ENCODE measurements at regions not wholly inside any gene's neighbourhood (a gene's known extent, or its start where the extent isn't known, plus 50 kb on each side); places are given as distances from the start of the nearest gene placed in this dataset.
"Not testable (repeated sequence)": the region's sequence is repeated elsewhere in the genome, so short reads cannot be mapped to it uniquely, and the experiment has no call there.

DNA sequence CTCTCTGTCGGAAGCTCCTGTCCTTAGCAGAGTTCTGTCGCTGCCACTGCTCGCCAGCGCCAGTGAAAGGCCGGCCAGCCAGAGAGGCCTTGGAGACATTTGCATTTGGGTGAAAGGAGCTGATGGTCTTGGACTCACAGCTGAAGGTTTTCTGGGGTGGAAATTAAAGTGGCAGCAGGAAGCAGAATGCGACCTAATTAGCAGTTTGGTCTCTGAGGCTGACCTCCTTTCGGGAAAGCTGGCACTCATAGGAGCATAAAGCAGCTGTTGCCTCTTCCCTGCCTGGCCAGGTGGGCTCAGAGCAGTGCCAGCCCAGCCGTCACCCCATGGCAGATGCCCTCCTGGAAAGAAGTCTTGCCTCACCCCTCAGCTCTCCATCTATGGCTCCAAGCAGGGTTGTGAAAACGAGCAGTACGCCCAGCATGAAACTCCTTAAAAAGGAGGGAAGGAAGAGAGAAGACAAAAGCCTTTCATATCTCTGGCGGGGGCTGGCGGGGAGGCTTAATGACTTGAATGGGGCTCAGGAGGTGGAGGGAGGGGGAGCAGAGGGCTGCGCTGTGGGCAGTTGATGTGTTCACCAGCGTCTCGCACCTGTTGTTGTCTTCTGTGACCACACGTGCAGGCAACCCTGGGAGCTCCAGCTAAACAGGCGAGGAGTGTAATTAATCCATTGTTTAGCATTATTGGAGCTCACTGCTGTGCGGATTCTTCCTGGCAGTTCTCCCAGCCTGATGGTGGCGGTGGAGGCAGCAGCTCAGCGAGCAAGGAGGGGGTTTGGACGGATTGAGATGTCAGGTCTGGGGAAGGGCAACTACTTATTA lies 264.0 kb downstream of the MID1IP1 start:
- H3K27ac Mint-ChIP-seq = no peak overlapping the region
- peaks cover 0 to 2% (median 0%) of the 10 kb centered on the region in 6 donors for H3K9me3 Mint-ChIP-seq
- no peaks in the 10 kb centered on the region for H3K4me1 Mint-ChIP-seq
- peaks cover 0 to 2% (median 0%) of the 10 kb centered on the region in 3 donors for H3K27me3 Mint-ChIP-seq (ENCODE audit: low read depth in 3 of 3)
- DNase-seq = no peak
- no peaks in the 10 kb centered on the region for H3K36me3 Mint-ChIP-seq
- no peak overlapping the region for H3K4me3 Mint-ChIP-seq

DNA sequence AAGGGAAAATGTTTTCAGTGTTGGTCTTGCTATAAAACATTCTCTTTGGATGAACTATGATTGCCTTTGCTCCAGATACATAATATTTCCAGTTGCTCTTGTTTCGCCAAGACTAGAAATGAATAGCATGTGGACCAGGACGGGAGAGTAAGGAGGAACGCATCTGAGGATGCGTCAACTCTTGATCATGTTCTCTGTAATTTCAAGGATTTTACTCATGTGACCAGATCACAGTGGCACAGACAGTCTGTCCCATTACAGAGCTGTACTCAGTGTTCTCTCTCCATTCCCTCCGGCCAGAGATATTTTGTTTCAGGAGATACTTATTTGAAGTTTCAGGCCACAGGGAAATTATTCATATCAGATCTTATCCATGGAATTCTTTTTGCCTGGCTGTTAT lies 266.6 kb downstream of the MID1IP1 start:
- Mint-ChIP-seq H3K27me3 (ENCODE audit: low read depth in 3 of 3) (peaks cover 0 to 5% (median 0%) of the 10 kb centered on the region in 3 donors), H3K4me1 (no peaks in the 10 kb centered on the region), H3K27ac (no peak overlapping the region), H3K4me3 (no peak overlapping the region), H3K9me3 (peaks cover 0 to 2% (median 0%) of the 10 kb centered on the region in 6 donors), H3K36me3 (no peaks in the 10 kb centered on the region)
- no peak for DNase-seq

GRCh38 chrX:39068634-39069033 lies 267.4 kb downstream of the MID1IP1 start:
- H3K27ac Mint-ChIP-seq; H3K4me3 Mint-ChIP-seq; H3K9me3 Mint-ChIP-seq; H3K4me1 Mint-ChIP-seq; H3K27me3 Mint-ChIP-seq (ENCODE audit: low read depth in 3 of 3); H3K36me3 Mint-ChIP-seq; DNase-seq: not testable (repeated sequence)

- Mint-ChIP-seq H3K36me3 (no peaks in the 10 kb centered on the region), H3K4me3 (no peak overlapping the region), H3K4me1 (no peaks in the 10 kb centered on the region), H3K9me3 (peaks cover 0 to 2% (median 0%) of the 10 kb centered on the region in 6 donors), H3K27ac (no peak overlapping the region), H3K27me3 (ENCODE audit: low read depth in 3 of 3) (peaks cover 0 to 5% (median 0%) of the 10 kb centered on the region in 3 donors)
- no peak for DNase-seq
Measured at GRCh38 chrX:39070009-39070408, 268.8 kb downstream of the MID1IP1 start.

- Mint-ChIP-seq H3K9me3 (peaks cover 0 to 6% (median 0%) of the 10 kb centered on the region in 6 donors), H3K27me3 (ENCODE audit: low read depth in 3 of 3) (peaks cover 0 to 7% (median 0%) of the 10 kb centered on the region in 3 donors), H3K36me3 (no peaks in the 10 kb centered on the region), H3K27ac (no peak overlapping the region), H3K4me3 (no peak overlapping the region), H3K4me1 (no peaks in the 10 kb centered on the region)
- DNase-seq = no peak
Measured at GRCh38 chrX:39073131-39073530, 271.9 kb downstream of the MID1IP1 start.

GRCh38 chrX:39096599-39096998 lies 295.3 kb downstream of the MID1IP1 start:
- H3K27ac Mint-ChIP-seq = no peak overlapping the region
- peaks cover 0 to 10% (median 3%) of the 10 kb centered on the region in 3 donors for H3K27me3 Mint-ChIP-seq (ENCODE audit: low read depth in 3 of 3)
- H3K36me3 Mint-ChIP-seq = no peaks in the 10 kb centered on the region
- no peak for DNase-seq
- no peaks in the 10 kb centered on the region for H3K4me1 Mint-ChIP-seq
- peaks cover 0 to 3% (median 0%) of the 10 kb centered on the region in 6 donors for H3K9me3 Mint-ChIP-seq
- no peak overlapping the region for H3K4me3 Mint-ChIP-seq

DNA sequence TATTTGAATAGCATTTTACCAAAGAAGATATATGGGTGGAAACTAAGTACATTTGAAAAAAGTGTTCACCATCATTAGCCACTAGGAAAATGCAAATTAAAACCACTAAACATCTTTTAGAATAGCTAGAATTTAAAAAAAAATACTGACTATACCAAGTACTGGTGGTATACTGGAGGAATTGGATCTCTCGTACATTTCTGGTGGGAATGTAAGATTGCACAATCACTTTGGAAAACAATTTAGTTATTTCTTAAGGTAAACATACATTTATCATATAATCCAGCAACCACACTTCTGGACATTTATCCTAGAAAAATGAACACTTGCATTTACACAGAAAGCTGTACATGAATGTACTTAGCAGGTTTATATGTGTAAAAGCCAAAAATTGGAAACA lies 303.5 kb downstream of the MID1IP1 start:
- no peak for DNase-seq
- Mint-ChIP-seq H3K27me3 (ENCODE audit: low read depth in 3 of 3) (peaks cover 2 to 11% (median 5%) of the 10 kb centered on the region in 3 donors), H3K36me3 (no peaks in the 10 kb centered on the region), H3K4me3 (no peak overlapping the region), H3K4me1 (no peaks in the 10 kb centered on the region), H3K27ac (no peak overlapping the region), H3K9me3 (no peaks in the 10 kb centered on the region)

DNA sequence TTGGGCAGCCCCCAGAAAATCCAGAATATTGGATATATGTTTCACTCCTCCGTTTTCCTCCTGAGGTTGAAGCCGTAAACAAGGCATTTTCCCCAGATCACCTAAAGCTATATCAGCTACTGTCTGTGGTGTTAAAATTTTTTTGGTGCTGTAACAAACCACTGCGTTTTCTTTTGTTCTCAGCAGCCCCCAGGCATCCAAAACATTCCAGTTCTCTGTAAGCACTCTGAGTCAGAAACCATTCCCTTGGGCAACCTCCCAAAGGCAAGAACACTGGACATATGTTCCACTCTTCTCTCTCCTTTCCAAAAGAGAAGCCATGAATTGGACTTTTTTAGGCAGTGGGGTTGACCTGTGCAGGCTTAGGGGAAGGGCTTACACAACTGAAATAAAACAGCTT lies 310.9 kb downstream of the MID1IP1 start:
- Mint-ChIP-seq H3K27ac (no peak overlapping the region), H3K27me3 (ENCODE audit: low read depth in 3 of 3) (peaks cover 1 to 18% (median 5%) of the 10 kb centered on the region in 3 donors), H3K4me3 (no peak overlapping the region), H3K4me1 (no peaks in the 10 kb centered on the region), H3K36me3 (no peaks in the 10 kb centered on the region), H3K9me3 (peaks cover 0 to 6% (median 0%) of the 10 kb centered on the region in 6 donors)
- DNase-seq = no peak

DNA sequence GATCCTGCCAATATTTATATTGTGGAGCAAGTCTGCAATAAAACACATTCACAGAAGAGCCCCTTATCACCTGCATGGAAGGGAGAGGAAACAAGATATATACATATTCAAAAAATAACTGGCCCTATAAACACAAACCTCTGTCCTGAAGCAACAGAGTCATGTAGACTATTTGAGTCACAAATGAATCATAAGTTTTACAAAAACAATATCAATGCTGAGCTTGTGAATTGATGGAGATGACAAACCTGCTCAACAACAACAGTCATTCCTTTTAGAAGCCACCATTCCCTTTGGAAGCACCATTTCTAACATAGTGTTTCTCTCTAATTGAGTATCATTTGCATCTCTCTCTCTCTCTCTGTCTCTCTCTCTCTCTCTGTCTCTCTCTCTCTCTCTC lies 313.9 kb downstream of the MID1IP1 start:
- H3K27me3 Mint-ChIP-seq (ENCODE audit: low read depth in 3 of 3) = peaks cover 3 to 18% (median 5%) of the 10 kb centered on the region in 3 donors
- H3K27ac Mint-ChIP-seq = no peak overlapping the region
- H3K4me3 Mint-ChIP-seq = no peak overlapping the region
- DNase-seq = no peak
- peaks cover 0 to 6% (median 0%) of the 10 kb centered on the region in 6 donors for H3K9me3 Mint-ChIP-seq
- no peaks in the 10 kb centered on the region for H3K4me1 Mint-ChIP-seq
- H3K36me3 Mint-ChIP-seq = no peaks in the 10 kb centered on the region

GRCh38 chrX:39117101-39117500 lies 315.8 kb downstream of the MID1IP1 start:
- peaks cover 0 to 1% (median 0%) of the 10 kb centered on the region in 6 donors for H3K9me3 Mint-ChIP-seq

DNA sequence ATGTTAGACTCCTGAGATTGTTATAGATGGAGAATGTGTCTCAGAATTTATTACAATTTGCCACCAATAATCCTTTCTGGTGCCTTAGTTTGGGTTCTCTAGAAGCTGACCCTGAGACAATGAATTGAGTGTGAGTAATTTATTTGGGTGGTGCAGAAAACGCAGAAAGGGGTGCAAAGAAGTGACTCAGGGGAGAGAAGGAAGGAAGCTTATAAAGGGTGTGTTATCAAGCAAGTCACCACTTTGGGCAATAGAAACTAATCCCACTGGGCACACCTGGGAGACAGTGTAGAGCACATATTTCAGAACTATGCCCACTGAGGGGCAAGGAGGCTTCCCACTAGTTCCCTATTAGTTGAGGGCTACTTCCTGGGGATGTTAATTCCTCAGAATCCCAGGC lies 320.6 kb downstream of the MID1IP1 start:
- H3K4me3 Mint-ChIP-seq = no peak overlapping the region
- H3K27ac Mint-ChIP-seq = no peak overlapping the region

More at GRCh38 chrX:39117101-39117500, 315.8 kb downstream of the MID1IP1 start:
- H3K4me3 Mint-ChIP-seq = no peak overlapping the region
- DNase-seq = no peak
- no peak overlapping the region for H3K27ac Mint-ChIP-seq
- H3K4me1 Mint-ChIP-seq = no peaks in the 10 kb centered on the region
- no peaks in the 10 kb centered on the region for H3K36me3 Mint-ChIP-seq
- H3K27me3 Mint-ChIP-seq (ENCODE audit: low read depth in 3 of 3) = peaks cover 2 to 11% (median 5%) of the 10 kb centered on the region in 3 donors

DNA sequence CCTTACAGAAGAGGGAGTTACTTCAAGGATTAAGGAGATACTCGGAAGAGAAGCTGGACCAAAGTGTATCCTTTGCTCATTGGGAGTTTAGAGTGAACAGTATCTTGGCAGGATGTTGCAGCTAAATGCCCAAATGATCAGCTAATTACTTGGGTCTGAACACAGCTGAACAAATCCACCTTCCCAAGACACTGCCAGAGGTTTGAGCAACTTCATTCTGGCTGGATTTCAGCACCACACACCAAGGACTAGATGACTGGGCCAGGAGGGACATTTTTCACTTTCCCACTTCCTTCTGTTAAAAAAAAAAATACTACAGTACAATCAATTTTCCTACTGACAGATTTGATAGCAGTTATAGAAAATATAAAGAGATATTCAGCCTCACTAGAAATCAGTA lies 324.6 kb downstream of the MID1IP1 start:
- Mint-ChIP-seq H3K27me3 (ENCODE audit: low read depth in 3 of 3) (peaks cover 0 to 4% (median 1%) of the 10 kb centered on the region in 3 donors), H3K4me1 (no peaks in the 10 kb centered on the region)

More for the DNA sequence above, 320.6 kb downstream of the MID1IP1 start:
- Mint-ChIP-seq H3K36me3 (no peaks in the 10 kb centered on the region), H3K27me3 (ENCODE audit: low read depth in 3 of 3) (peaks cover 0 to 6% (median 2%) of the 10 kb centered on the region in 3 donors), H3K4me1 (no peaks in the 10 kb centered on the region), H3K9me3 (no peaks in the 10 kb centered on the region)
- DNase-seq = no peak

GRCh38 chrX:39133971-39134370 lies 332.7 kb downstream of the MID1IP1 start:
- no peak for DNase-seq
- Mint-ChIP-seq H3K36me3 (no peaks in the 10 kb centered on the region), H3K9me3 (no peaks in the 10 kb centered on the region), H3K4me1 (no peaks in the 10 kb centered on the region), H3K4me3 (no peak overlapping the region), H3K27me3 (ENCODE audit: low read depth in 3 of 3) (peaks cover 1 to 9% (median 5%) of the 10 kb centered on the region in 3 donors), H3K27ac (no peak overlapping the region)

More for the DNA sequence above, 324.6 kb downstream of the MID1IP1 start:
- Mint-ChIP-seq H3K9me3 (no peaks in the 10 kb centered on the region), H3K27ac (no peak overlapping the region), H3K4me3 (no peak overlapping the region), H3K36me3 (no peaks in the 10 kb centered on the region)
- no peak for DNase-seq

GRCh38 chrX:39137363-39137954 lies 336.2 kb downstream of the MID1IP1 start:
- no peak for DNase-seq
- Mint-ChIP-seq H3K27ac (no peak overlapping the region), H3K4me3 (no peak overlapping the region), H3K9me3 (no peaks in the 10 kb centered on the region), H3K36me3 (no peaks in the 10 kb centered on the region), H3K27me3 (ENCODE audit: low read depth in 3 of 3) (peaks cover 1 to 13% (median 3%) of the 10 kb centered on the region in 3 donors), H3K4me1 (no peaks in the 10 kb centered on the region)

Data from immature natural killer cell (primary cell).